ENCODE measurements at regions not wholly inside any gene's neighbourhood (a gene's known extent, or its start where the extent isn't known, plus 50 kb on each side); places are given as distances from the start of the nearest gene placed in this dataset.

DNA sequence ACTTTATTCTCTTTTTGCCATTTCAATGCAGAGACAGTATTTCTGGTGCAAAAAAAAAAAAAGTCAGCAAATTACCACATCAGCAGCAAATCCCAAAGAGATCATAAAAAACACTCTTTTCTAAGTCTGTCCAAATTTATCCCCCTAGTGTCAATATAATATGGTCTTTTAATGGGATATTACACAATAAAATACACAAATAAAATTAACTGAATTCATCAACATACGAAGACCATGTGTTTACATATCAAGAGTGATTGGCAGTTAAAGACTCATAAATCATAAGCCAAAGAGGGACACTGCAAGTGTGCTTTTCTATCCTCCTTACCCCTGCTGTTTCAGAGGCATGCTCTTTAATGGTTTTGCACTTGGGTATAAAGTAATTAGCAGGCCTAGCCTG is 340.2 kb upstream of the DKK2 start:
- WGBS (ENCODE audit: insufficient coverage): no CpG with 5 or more reads among the region's 1 CpG
- no peaks in the 10 kb centered on the region for H3K4me1 ChIP-seq (ENCODE audit: control insufficient read depth in 2 of 2, insufficient read depth in 2 of 2, low read length in 2 of 2)
- TF ChIP-seq EZH2 (IDR thresholded peaks at IDR 0.05; ENCODE audit: borderline replicate concordance, insufficient read depth, low read depth, low read length, poor library complexity, severe bottlenecking): no peak
- TF ChIP-seq, protein P1, sequence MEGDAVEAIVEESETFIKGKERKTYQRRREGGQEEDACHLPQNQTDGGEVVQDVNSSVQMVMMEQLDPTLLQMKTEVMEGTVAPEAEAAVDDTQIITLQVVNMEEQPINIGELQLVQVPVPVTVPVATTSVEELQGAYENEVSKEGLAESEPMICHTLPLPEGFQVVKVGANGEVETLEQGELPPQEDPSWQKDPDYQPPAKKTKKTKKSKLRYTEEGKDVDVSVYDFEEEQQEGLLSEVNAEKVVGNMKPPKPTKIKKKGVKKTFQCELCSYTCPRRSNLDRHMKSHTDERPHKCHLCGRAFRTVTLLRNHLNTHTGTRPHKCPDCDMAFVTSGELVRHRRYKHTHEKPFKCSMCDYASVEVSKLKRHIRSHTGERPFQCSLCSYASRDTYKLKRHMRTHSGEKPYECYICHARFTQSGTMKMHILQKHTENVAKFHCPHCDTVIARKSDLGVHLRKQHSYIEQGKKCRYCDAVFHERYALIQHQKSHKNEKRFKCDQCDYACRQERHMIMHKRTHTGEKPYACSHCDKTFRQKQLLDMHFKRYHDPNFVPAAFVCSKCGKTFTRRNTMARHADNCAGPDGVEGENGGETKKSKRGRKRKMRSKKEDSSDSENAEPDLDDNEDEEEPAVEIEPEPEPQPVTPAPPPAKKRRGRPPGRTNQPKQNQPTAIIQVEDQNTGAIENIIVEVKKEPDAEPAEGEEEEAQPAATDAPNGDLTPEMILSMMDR (IDR thresholded peaks at IDR 0.05): no peak
- ChIA-PET CTCF (no interaction called here), POLR2A (no interaction called here)
- no peak overlapping the region for H3K27ac Mint-ChIP-seq
- peaks cover 0 to 7% (median 0%) of the 10 kb centered on the region in 3 donors for H3K9me3 ChIP-seq (ENCODE audit: control extremely low read depth in 1 of 3, control insufficient read depth in 2 of 3, insufficient read depth in 1 of 3, low read length in 2 of 3)
- ATAC-seq (ENCODE audit: low read depth) (no peak), DNase-seq (no peak)
- H3K4me3 ChIP-seq (ENCODE audit: control extremely low read depth in 1 of 5, extremely low read depth in 1 of 5, insufficient read depth in 1 of 5, low read depth in 2 of 5, low read length in 4 of 5): no peak overlapping the region
- H3K27me3 Mint-ChIP-seq: no peaks in the 10 kb centered on the region
- H3K4me2 ChIP-seq (replicated peaks; ENCODE audit: low read depth, low read length, poor library complexity, severe bottlenecking): no peak overlapping the region
- no peaks in the 10 kb centered on the region for H3K4me1 Mint-ChIP-seq
- no peaks in the 10 kb centered on the region for H4K20me1 ChIP-seq (ENCODE audit: control insufficient read depth, insufficient read depth, low read length, poor library complexity, severe bottlenecking)
- H3K36me3 ChIP-seq (replicated peaks in 1 of 2; ENCODE audit: control extremely low read depth in 1 of 2, control insufficient read depth in 1 of 2, extremely low read depth in 1 of 2, insufficient read depth in 2 of 2, low read length in 1 of 2): no peaks in the 10 kb centered on the region
- intact Hi-C loops (cut with micrococcal nuclease): no loop called here
- H3K9ac ChIP-seq (ENCODE audit: low read length): no peak overlapping the region
- H3K9me3 Mint-ChIP-seq (ENCODE audit: insufficient read depth): no peaks in the 10 kb centered on the region
- H3K27me3 ChIP-seq (replicated peaks in 1 of 4; ENCODE audit: control extremely low read depth in 1 of 4, control insufficient read depth in 3 of 4, insufficient read depth in 4 of 4, low read length in 3 of 4): no peaks in the 10 kb centered on the region
- no peaks in the 10 kb centered on the region for H3K79me2 ChIP-seq (ENCODE audit: control insufficient read depth, insufficient read depth, low read length)
- no peak overlapping the region for H3K4me3 Mint-ChIP-seq
- H3K27ac ChIP-seq (ENCODE audit: low read length in 2 of 2): no peak overlapping the region
- H2AFZ ChIP-seq (ENCODE audit: insufficient read depth, low read depth, low read length, poor library complexity, severe bottlenecking): no peak overlapping the region

DNA sequence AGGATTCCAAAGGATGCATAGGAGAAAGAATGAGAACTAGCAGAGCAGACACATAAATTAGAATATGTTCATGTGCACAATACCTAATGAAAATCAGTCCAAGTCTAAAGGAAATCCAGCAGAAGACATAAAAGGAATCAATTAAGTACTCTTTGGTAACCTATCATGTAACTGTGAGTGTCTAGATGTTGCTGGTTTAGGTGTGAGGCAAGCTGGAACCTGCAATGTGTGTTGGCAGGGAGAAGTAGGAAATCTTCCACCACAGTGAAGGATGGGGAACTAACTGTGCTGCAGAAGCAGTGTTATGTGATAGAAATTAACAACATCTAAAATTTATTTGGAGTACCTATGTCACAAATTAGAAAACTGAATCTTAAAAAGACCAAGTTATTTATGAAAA is 330.8 kb upstream of the DKK2 start:
- no peak overlapping the region for H3K27ac ChIP-seq (ENCODE audit: low read length in 2 of 2)
- intact Hi-C loops (cut with micrococcal nuclease): no loop called here
- no peak for DNase-seq
- H3K4me1 Mint-ChIP-seq: no peaks in the 10 kb centered on the region
- ATAC-seq (ENCODE audit: low read depth): no peak
- no peaks in the 10 kb centered on the region for H3K9me3 ChIP-seq (ENCODE audit: control extremely low read depth in 1 of 3, control insufficient read depth in 2 of 3, insufficient read depth in 1 of 3, low read length in 2 of 3)
- no peaks in the 10 kb centered on the region for H3K27me3 ChIP-seq (replicated peaks in 1 of 4; ENCODE audit: control extremely low read depth in 1 of 4, control insufficient read depth in 3 of 4, insufficient read depth in 4 of 4, low read length in 3 of 4)
- no peaks in the 10 kb centered on the region for H3K36me3 ChIP-seq (replicated peaks in 1 of 2; ENCODE audit: control extremely low read depth in 1 of 2, control insufficient read depth in 1 of 2, extremely low read depth in 1 of 2, insufficient read depth in 2 of 2, low read length in 1 of 2)
- no peaks in the 10 kb centered on the region for H3K27me3 Mint-ChIP-seq
- ChIA-PET CTCF (no interaction called here), POLR2A (no interaction called here)
- H3K4me1 ChIP-seq (ENCODE audit: control insufficient read depth in 2 of 2, insufficient read depth in 2 of 2, low read length in 2 of 2): no peaks in the 10 kb centered on the region
- H2AFZ ChIP-seq (ENCODE audit: insufficient read depth, low read depth, low read length, poor library complexity, severe bottlenecking): no peak overlapping the region
- H3K4me3 ChIP-seq (ENCODE audit: control extremely low read depth in 1 of 5, extremely low read depth in 1 of 5, insufficient read depth in 1 of 5, low read depth in 2 of 5, low read length in 4 of 5): no peak overlapping the region
- H3K4me3 Mint-ChIP-seq: no peak overlapping the region
- no peaks in the 10 kb centered on the region for H3K9me3 Mint-ChIP-seq (ENCODE audit: insufficient read depth)
- no peak overlapping the region for H3K27ac Mint-ChIP-seq
- H3K9ac ChIP-seq (ENCODE audit: low read length): no peak overlapping the region
- no peaks in the 10 kb centered on the region for H3K79me2 ChIP-seq (ENCODE audit: control insufficient read depth, insufficient read depth, low read length)
- H3K4me2 ChIP-seq (replicated peaks; ENCODE audit: low read depth, low read length, poor library complexity, severe bottlenecking): no peak overlapping the region
- H4K20me1 ChIP-seq (ENCODE audit: control insufficient read depth, insufficient read depth, low read length, poor library complexity, severe bottlenecking): no peaks in the 10 kb centered on the region
- TF ChIP-seq, protein P1 (IDR thresholded peaks at IDR 0.05): no peak
- no peak for TF ChIP-seq EZH2 (IDR thresholded peaks at IDR 0.05; ENCODE audit: borderline replicate concordance, insufficient read depth, low read depth, low read length, poor library complexity, severe bottlenecking)

Measured in B cell (primary cell).